ENCODE measurements at regions not wholly inside any gene's neighbourhood (a gene's known extent, or its start where the extent isn't known, plus 50 kb on each side); places are given as distances from the start of the nearest gene placed in this dataset.
"Not testable (repeated sequence)": the region's sequence is repeated elsewhere in the genome, so short reads cannot be mapped to it uniquely, and the experiment has no call there.

DNA sequence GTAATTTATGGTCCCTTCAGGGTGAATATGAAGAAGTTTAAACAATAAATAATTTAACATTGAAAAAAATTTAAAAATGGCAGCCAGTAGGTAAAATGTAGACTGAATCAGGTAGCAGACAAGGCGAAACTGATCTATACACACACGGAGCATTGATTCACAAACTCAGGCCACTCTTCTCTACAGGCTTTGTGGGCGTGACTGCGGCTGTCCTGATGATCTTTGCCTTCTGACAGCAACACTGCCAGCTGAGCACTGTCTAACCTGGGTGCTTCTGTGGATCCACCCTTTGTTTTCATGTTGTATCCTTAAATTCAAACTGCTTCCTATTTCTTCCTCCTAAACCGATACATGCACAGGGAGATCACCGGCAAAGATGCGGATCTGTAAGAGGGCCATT is 315.4 kb upstream of the ADCY2 start:
- no peak for DNase-seq (ENCODE audit: low read depth)

DNA sequence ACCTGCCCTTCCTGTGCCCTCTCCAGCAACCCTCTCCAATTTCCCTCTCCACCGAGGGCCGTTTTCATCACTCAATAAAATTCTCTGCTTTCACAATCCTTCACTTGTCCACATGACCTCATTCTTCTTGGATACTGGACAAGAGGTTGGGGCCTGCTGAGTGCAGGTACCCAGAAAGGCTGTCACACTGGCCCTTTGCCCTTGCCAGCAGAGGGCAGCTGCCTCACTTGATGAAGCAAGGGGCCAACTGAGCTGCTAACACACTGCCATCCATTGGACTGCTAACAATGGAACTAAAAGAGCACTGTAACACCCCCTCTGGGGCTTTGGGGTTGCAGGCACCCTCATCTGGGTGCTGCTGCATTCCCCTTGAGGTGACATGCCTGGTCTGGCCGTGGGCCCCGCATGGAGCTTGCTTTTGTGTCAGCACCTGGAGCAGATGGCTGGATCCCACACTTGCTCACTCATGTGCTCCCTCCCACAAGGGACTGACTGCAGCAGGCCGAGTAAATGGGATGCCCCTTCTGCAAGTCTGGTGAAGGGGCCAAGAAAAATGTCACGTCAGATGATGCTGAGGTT is 308.1 kb upstream of the ADCY2 start:
- no peak for DNase-seq (ENCODE audit: low read depth)

DNA sequence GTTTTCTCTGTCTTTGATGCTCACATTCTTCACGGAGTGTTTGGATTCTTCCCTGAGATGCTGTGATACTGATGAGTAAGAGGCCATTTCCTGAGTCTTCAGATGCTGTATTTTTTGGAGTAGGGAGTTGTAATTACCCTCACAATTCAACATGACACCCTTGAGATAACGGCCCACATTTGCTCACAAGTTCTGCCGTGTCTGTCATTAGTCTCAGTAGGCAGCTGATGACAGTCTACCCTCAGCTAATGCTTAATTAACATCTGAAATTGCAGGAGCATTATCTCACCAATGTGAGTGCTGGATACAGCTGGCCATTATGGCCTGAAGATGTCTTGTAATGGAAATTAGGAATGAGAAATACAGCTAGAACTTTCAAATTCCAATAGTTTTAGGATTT is 307.1 kb upstream of the ADCY2 start:
- DNase-seq (ENCODE audit: low read depth) = no peak

DNA sequence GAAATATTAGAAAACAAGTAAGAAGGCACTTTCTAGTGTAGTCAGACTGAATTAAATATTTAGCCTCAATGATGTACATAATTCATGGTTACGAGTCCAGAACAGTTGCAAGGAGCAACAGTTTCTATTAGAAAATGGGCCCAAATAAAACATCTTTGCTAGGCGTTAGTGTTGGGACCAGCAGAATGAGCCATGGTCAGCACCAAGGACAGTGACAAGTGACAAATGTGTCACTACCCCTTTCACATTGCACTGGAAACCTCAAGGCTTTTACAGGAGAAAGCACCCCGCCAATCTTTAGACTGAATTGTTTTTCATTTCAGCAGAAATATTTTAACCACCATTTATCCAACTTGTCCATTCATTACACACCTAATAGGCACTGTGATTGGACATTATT is 301.3 kb upstream of the ADCY2 start:
- DNase-seq (ENCODE audit: low read depth) = no peak

DNA sequence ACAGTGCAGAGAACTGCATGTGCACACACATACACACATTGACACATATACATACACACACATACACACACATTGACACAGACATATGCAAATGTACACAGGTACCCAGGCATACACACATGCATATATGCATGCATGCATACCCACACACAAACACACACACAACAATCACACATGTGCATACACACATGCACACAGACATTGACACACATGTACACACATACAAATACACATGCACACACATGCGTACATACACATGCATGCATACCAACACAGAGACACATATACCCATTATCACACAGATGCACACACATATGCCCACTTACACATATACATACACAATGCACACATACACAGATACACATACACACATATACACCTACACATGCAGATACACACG is 299.6 kb upstream of the ADCY2 start:
- no peak for DNase-seq (ENCODE audit: low read depth)

DNA sequence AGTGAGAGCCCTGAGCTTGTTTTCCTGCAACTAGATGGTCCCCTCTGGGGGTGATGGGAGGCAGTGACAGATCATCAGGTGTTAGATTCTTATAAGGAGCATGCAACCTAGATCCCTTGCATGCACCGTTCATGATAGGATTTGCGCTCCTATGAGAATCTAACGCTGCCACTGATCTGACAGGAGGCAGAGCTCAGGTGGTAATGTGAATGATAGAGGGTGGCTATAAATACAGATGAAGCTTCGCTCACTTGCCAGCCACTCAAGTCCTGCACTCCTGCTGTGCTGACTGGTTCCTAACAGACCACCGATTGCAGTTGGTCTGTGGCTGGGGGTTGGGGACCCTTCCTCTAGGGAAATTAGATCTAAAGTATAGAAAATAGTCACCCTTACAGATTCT is 290.6 kb upstream of the ADCY2 start:
- DNase-seq (ENCODE audit: low read depth) = no peak

DNA sequence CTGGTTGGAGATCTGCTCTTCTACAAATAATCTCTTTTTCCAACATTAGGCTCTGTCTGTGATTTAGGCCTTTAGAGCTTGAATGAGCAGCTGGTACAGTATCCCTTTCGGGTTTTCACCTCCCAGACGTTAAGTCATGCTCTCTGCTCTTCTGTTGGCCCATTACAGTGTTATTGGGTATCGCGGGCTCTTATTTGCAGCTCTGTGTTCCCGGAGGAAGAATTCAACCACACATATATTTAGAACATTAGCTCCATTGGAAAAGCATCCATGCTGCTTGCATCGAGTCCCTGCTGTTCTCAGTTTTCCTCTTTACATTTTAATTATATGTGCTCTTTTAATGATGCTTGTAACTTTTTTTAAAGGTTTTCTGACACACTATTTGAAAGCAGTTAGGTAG is 278.0 kb upstream of the ADCY2 start:
- no peak for DNase-seq (ENCODE audit: low read depth)

DNA sequence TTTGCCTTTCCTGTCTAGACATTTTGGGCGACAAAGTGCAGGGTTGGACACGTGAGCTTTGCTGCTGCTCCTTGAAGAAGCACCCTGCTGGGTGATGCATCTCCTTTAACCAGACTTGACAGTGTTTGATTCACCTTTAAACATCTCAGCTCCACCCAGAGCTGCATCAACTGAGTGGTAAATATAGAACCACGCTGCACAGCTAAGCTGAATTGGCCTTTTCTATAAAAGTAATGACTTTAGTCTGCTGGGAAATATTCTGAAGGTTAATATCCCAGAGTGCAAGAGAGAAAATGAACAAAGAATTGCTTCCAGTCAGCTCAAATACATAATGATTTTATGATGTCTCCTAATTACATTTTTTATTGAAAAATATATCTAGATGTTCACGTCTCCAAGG is 264.3 kb upstream of the ADCY2 start:
- DNase-seq (ENCODE audit: low read depth) = no peak

DNA sequence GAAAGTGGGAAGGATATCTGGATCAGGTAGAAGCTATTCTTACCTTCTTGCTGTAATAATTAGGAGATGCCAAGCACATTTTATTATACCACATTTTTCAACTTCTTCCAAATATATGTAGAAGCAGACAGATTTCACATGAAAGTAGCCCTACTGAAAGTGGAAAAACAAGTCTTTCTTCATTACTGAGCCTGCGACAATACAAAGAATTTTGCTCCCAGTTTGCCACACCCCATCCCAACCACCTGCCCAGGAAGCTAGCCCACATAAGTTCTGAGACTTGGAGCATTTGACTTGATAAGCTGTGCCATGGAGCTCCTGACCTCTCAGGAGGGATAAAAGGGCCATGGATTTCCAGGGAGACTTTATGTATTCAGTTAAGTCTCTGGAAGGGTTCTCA is 249.1 kb upstream of the ADCY2 start:
- DNase-seq (ENCODE audit: low read depth) = no peak

DNA sequence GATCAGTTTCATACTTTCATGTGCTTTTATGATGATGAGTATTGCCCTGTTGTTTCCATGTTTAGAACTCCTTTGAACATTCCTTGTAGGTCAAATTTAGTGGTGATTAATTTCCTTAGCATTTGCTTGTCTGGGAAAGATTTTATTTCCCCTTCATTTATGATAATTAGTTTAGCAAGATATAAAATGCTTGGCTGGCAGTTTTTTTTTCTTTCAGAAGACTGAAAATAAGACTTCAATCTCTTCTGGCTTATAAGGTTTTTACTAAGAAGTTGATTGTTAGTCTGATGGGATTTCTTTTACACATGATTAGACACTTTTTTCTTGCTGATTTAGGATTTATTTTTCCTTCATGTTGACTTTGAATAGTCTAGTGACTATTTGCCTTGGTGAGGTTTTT is 238.9 kb upstream of the ADCY2 start:
- DNase-seq (ENCODE audit: low read depth) = no peak

DNA sequence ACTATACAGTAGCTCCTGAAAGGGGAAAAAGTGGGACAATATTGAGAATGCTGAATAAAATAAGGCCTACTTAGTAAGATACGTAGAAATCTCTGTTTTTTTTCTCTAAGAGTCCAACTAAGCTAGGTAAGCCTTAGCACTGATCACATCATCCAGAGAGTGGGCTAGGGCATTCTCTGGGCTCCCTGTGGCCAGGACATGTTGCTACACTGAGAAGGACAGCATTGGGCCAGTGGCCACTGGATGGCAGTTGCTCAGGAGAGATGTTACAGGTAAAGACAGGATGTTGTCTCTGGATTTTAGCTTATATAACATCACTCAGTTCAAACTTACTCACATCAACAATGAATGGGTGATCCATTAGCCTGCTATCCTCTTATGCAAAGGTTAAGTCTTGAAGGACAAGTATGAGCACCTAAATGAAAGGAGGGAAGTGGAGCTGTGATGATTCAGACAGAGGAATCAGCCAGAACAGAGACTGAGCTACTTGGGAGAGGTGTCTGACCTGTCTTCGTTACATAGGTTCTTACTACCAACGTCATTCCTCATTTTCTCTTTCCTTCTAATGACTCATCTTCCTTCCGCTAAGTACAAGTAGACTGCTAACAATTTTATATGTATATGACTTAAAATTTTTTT is 226.6 kb upstream of the ADCY2 start:
- no peak for DNase-seq (ENCODE audit: low read depth)

DNA sequence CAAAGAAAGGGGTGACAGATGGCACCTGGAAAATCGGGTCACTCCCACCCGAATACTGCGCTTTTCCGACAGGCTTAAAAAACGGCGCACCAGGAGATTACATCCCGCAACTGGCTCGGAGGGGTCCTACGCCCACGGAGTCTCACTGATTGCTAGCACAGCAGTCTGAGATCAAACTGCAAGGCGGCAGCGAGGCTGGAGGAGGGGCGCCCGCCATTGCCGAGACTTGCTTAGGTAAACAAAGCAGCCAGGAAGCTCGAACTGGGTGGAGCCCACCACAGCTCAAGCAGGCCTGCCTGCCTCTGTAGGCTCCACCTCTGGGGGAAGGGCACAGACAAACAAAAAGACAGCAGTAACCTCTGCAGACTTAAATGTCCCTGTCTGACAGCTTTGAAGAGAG is 225.2 kb upstream of the ADCY2 start:
- not testable (repeated sequence) for DNase-seq (ENCODE audit: low read depth)

DNA sequence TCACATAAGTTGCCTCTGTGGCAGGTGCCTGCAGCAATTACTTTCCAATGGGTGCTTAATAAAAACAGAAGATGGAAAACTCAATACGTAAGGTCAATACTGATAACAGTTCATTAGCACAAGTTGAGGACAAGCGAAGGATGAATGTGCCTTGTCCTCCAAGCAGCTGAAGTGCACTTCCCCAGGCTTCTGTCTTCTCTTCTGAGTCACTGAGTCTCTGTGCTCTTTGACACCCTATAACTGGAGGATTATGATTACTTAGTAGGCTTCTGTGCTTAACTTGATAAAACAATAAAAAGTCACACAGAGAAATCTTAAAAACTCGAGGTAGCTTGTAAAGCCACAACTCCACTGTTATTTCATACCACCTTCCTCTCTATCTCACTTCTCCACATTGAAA is 216.6 kb upstream of the ADCY2 start:
- DNase-seq (ENCODE audit: low read depth) = no peak

DNA sequence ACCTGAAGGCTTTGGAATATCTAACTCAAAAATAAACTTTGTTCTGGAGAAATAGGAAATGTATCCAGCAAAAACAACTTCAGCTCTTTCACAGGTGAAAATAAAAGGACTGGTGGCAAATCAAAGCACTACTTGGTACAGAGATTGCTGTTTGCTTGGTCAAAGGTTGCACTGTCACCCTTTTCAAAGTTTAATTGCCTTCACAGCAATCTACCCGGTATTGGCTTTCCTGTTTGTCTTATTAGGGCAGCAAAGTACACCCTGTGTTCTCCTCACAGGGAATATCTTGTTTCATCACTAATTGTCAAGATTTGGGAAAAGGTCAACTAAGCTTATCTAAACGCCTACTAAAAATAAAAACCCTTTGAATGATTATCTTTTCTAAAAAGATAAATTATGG is 214.1 kb upstream of the ADCY2 start:
- no peak for DNase-seq (ENCODE audit: low read depth)

DNA sequence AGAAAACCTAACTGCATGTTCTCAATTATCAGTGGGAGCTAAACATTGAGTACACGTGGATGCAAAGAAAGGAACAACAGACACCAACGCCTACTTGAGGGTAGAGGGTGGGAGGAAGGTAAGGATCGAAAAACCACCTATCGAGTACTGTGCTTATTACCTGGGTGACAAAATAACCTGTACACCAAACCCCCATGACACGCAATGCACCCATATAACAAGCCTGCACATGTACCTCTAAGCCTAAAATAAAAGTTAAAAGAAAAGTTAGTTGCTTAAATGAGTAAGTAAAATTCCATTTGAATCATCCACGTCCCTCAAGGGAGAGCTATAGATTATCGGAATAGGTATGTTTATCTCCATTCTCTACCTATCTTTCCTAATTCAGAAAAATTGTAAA is 210.2 kb upstream of the ADCY2 start:
- no peak for DNase-seq (ENCODE audit: low read depth)

DNA sequence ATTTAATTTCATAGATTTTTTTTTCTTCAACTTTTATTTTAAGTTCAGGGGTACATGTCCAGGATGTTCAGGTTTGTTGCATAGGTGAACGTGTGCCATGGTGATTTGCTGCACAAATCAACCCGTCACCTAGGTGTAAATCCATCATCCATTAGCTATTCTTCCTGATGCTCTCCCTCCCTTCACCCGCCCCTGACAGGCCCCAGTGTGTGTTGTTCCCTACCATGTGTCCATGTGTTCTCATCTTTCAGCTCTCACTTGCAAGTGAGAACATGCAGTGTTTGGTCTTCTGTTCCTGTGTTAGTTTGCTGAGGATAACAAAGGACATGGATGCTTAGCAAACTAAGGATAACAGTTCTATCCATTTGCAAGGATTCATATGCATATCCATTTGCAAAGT is 209.1 kb upstream of the ADCY2 start:
- DNase-seq (ENCODE audit: low read depth) = no peak

DNA sequence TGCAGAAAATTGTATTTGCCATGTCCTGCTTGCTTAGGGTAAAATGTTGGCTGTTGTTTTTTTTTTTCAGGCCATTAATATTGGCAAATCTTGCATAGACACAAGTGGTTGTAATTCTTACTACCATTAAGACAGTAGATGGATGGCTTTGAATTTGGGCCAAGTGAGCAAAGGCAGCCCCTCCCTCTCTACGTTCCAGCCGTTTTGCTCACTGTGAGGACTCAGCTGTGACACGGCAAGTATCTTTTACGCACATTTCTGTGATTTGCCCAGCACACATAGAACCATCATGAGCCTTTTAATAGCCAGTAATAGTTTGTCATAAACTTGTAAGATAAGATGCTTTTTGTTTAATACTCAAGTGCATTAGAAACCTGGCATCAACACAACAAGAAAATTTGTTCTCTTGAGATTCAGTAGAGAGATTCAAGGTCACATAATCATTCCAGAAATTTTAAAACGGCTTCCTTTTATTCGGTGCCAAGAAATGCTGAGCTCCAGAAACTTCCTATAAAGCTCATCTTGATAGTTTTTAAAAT is 205.2 kb upstream of the ADCY2 start:
- DNase-seq (ENCODE audit: low read depth) = no peak

DNA sequence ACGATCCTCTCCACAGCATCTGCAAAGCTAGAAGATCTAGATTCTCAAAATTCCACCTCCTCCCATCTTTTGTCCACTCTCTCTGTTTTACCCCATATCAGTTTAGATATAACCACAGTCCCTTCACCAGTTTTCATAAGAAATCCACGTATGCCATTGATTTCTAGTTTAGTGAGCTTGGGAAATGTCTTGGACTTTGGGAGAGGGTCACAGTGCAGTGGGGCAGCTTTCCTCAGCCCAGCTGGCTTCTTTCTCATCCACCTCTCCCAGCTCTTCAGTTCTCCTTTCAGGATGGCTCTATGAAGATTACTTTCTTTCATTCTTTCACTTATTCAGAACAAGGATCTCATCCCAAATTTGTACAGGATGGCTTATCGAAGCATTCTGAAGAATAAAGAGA is 203.9 kb upstream of the ADCY2 start:
- no peak for DNase-seq (ENCODE audit: low read depth)

DNA sequence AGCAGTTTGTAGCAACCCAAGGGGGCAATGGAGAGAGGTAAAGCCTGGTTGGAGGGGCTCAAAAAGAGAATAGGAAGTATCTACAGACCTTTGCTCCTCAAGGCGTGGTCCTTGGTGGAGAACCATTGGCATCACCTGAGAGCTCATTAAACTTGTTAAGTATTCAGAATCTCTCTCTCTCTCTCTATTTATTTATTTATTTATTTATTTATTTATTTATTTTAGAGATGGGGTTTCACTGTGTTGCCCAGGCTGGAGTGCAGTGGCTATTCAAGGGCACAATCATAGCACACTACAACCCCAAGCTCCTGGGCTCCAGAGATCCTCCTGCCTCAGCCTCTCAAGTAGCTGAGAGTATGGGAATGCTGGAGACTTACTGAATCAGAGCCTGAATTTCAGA is 193.1 kb upstream of the ADCY2 start:
- no peak for DNase-seq (ENCODE audit: low read depth)

DNA sequence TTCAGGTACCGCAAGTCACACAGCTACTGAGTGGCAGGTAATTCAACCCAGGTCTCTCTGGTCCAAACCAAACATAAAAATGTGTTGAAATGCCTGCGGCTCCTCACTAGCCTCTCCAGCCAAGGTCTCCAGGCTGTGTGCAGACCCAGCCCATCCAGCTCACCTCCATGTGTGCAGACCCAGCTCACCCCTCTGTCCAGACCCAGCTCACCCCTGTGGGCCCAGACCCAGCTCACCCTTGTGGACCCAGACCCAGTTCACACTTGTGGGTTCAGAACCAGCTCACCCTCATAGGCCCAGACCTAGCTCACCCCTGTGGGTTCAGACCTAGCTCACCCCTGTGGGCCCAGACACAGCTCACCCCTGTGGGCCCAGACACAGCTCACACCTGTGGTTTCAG is 188.0 kb upstream of the ADCY2 start:
- no peak for DNase-seq (ENCODE audit: low read depth)

DNA sequence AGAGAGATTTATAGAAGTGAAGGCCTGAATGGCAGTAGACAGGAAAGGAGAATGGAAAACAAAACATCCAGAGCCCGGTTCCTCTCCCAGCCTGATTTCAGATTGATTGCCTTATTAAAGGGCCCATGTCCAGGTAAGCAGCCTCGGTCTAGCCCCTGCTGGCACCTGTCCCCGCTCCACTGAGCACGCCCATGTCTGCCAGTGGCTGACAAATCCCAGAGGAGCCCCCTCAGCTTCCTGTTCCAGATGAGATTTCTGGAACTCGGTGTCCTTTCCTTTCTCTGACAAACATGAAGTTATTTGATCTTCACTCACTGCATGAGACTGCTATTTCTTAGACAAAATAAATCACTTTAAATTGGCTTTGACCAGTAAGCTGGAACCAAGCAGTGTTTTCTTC is 187.0 kb upstream of the ADCY2 start:
- DNase-seq (ENCODE audit: low read depth) = no peak

DNA sequence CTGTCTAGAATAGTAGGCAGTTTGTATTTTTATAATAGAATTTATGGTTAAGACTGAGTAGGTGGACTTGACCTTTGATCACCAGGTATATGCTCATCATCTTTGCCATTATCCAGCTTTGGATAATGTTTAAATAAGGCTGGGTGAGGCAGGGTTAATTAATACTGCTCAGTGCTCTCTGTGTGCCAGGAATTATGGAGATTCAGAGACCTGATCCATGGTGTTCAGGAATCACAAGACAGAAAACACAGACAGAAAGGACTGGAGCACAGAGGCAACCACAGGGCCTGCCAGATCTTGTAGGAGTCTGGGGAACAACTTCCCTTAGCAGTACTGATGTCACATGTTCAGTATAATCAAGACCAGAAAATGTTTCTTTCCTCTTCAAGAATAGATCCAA is 186.3 kb upstream of the ADCY2 start:
- DNase-seq (ENCODE audit: low read depth) = no peak

DNA sequence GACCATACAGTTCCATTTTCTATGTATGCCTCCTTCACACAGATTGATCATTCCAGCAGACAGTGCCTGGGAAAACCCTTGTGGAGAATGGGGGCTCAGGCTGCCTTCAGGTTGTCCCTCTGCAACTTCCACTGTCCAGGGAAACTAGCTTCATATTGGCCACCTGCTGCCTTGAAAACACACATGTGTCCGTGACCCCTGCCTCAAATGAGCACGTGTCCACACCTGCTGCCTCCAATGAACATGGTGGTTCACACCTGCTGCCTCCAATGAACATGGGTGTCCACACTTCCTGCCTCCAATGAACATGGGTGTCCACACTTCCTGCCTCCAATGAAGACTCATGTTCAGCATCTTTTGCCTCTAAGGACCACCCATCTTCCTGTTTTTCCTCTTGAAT is 185.4 kb upstream of the ADCY2 start:
- no peak for DNase-seq (ENCODE audit: low read depth)

DNA sequence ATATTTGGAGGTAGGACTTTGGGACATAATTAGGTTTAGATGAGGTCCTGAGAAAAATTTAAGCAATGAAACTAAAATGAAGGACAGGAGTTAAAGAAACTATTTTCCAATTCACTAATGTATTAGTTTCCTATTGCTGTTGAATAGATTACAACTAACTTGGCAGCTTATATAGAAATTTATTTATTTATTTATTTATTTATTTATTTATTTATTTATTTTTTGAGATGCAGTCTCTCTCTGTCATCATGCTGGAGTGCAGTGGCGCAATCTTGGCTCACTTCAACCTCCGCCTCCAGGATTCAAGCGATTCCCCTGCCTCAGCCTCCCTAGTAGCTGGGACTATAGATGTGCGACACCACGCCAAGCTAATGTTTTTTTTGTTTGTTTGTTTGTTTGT is 182.4 kb upstream of the ADCY2 start:
- DNase-seq (ENCODE audit: low read depth) = no peak

All from stromal cell of bone marrow (primary cell).